Small intestine (tissue), 7 donors: ENCODE measurements at regions not wholly inside any gene's neighbourhood (a gene's known extent, or its start where the extent isn't known, plus 50 kb on each side); places are given as distances from the start of the nearest gene placed in this dataset.
A peak's percentile ranks its signal among the peaks of the same experiment; 100 is the strongest.

ENCODE experiments used
- DNase-seq, 2 donors: peaks; one replicate each; pipeline versions ENCODE4 v3.0.0 to v3.0.0-alpha.2; 2013
- FAIRE-seq: peaks from 2 replicates; lab custom pipeline; 2012; peaks lifted over from hg19 to GRCh38; lab: Jason Lieb, UNC
- H3K27ac ChIP-seq, 3 donors: one replicate each; pipeline ENCODE4 v1.5.1; 2013; ENCODE audit warnings: low read length in 2 of 3, mild to moderate bottlenecking in 2 of 3, control low read depth in 1 of 3, inconsistent platforms in 1 of 3, low read depth in 1 of 3, moderate library complexity in 1 of 3
- H3K27me3 ChIP-seq, 3 donors: one replicate each; pipeline ENCODE4 v1.6.1; 2013; ENCODE audit warnings: low read length in 3 of 3, inconsistent platforms in 1 of 3; ENCODE audit not compliant: control insufficient read depth in 3 of 3, insufficient read depth in 3 of 3
- H3K36me3 ChIP-seq, 3 donors: one replicate each; pipeline ENCODE4 v1.6.1; 2013; ENCODE audit warnings: low read length in 3 of 3, inconsistent platforms in 1 of 3, low read depth in 1 of 3, mild to moderate bottlenecking in 1 of 3, moderate library complexity in 1 of 3; ENCODE audit not compliant: control insufficient read depth in 3 of 3, insufficient read depth in 2 of 3
- H3K4me1 ChIP-seq, 3 donors: one replicate each; pipeline ENCODE4 v1.6.1; 2013; ENCODE audit warnings: low read length in 2 of 3, inconsistent platforms in 1 of 3, low read depth in 1 of 3, mild to moderate bottlenecking in 1 of 3, moderate library complexity in 1 of 3; ENCODE audit not compliant: control insufficient read depth in 3 of 3, insufficient read depth in 2 of 3
- H3K4me3 ChIP-seq, 3 donors: one replicate each; pipeline ENCODE4 v1.5.1; 2013; ENCODE audit warnings: low read length in 3 of 3, control low read depth in 1 of 3, inconsistent platforms in 1 of 3, low read depth in 1 of 3, mild to moderate bottlenecking in 1 of 3, moderate library complexity in 1 of 3
- H3K9me3 ChIP-seq, 2 donors: one replicate each; pipeline ENCODE4 v1.6.1; 2013; ENCODE audit warnings: low read depth in 1 of 2, low read length in 1 of 2; ENCODE audit not compliant: control insufficient read depth in 2 of 2, insufficient read depth in 1 of 2
- WGBS, 3 donors: extraction: QIAGEN DNeasy Blood & Tissue Kit; methylation state at CpG; one replicate each; pipeline ENCODE4 v1.1.7; 2013; 5-methylcytosine and 5-hydroxymethylcytosine counted together
- donor health status: healthy with polysubstance abuse.
- donor health status: control.
- donor health status: control.
- donor health status: Bipolar disorder and iron deficiency.
- donor health status: healthy.

DNA sequence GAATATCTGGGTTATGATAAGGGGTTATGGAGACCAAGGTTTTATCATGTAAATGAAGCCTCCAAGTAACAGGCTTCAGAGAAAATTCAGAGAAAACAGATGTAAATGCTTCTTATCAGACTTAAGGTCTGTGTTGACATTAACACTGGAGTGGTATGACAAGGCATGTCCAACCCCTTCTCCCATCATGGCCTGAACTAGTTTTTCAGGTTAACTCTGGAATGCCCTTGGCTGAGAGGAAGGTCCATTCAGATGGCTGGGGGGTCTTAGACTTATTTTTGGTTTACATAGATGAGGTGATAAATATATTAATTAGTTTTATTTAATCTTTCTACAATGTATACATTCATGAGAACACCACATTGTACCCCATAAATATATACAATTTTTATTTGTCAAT is 399.6 kb downstream of the TBX15 start:
- Histone ChIP-seq H3K36me3 (no peaks in the 10 kb centered on the region), H3K27ac (no peak overlapping the region), H3K27me3 (no peaks in the 10 kb centered on the region), H3K9me3 (no peaks in the 10 kb centered on the region), H3K4me3 (no peak overlapping the region), H3K4me1 (no peaks in the 10 kb centered on the region)
- FAIRE-seq, result no peak
- DNase-seq, result no peak

DNA sequence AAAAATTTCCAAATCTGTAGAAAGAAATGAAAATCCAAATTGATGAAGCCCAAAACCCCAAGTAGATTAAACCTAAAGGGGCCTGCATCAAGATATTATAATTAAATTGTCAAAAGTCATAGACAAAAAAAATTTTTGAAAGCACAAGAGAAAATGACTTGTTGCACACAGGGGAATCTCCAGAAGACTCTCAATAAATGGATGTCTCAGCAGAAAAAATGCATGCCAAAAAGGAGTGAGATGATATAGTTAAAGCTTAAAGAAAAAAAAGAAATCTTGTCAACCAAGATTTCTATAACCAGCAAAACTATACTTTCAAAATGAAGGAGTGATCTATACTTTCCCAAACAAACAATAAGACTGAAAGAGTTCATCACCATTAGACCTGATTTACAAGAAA is 393.2 kb upstream of the SPAG17 start:
- no peaks in the 10 kb centered on the region for H3K27me3 ChIP-seq
- no peaks in the 10 kb centered on the region for H3K36me3 ChIP-seq
- no peak overlapping the region for H3K4me3 ChIP-seq
- DNase-seq (no peak), FAIRE-seq (no peak)
- H3K4me1 ChIP-seq, result no peaks in the 10 kb centered on the region
- no peak overlapping the region for H3K27ac ChIP-seq
- peaks cover 0 to 6% of the 10 kb centered on the region in 2 donors for H3K9me3 ChIP-seq

DNA sequence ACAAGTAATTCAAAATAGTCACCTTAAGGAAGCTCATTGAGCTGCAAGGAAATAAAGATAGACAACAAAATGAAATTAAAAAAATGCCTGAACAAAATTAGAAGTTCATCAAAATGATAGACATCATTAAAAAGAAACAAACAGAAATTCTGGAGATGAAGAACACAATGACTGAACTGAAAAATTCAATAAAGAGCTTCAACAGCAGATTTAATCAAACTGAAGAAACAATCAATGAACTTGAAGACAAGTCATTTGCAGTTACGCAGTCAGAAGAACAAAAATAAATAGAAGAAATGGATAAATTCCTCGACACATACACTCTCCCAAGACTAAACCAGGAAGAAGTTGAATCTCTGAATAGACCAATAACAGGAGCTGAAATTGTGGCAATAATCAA is 390.0 kb upstream of the SPAG17 start:
- 93 to 96% (median 94%) methylated on average over 2 of the region's 2 CpGs for WGBS, 3 donors
- DNase-seq, result no peak
- FAIRE-seq, result no peak
- Histone ChIP-seq H3K36me3 (no peaks in the 10 kb centered on the region), H3K9me3 (peaks cover 0 to 3% of the 10 kb centered on the region in 2 donors), H3K27ac (no peak overlapping the region), H3K4me3 (no peak overlapping the region), H3K4me1 (no peaks in the 10 kb centered on the region), H3K27me3 (no peaks in the 10 kb centered on the region)

DNA sequence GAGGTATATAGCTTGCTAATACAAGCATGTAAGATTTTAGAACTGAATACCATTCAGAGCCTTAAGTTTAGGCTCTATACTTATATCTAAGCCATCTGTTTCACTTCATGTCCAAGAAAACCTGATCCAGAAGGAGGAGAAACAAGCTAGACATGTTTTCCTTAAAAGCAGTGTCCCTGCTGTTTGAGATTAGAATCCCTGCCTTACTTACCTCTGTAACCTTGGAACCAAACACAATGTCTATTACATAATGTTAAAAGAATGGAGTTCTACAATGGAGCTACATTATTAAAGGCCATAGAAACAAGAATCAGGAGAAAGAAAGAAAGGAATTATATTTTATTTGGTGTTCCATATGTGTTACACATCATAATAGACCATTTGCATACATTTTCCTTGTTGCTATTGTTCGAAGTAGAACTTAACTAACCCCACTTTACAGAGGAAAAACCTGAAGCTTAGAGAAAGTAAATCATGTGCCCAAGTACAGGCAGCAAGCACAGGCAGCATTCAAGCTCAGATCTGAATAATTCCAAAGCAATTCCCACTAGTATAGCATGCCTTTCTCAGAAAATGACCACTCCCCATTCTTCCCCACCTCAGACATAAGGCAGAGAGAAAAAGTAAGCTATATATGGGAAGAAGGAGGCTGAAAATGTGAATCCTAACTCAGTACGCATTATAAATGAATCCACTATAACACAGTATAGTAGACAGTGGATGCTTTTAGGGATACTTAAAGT is 380.1 kb upstream of the SPAG17 start:
- no peak for DNase-seq
- Histone ChIP-seq H3K4me1 (no peaks in the 10 kb centered on the region), H3K27ac (no peak overlapping the region), H3K4me3 (no peak overlapping the region), H3K36me3 (no peaks in the 10 kb centered on the region), H3K27me3 (no peaks in the 10 kb centered on the region), H3K9me3 (no peaks in the 10 kb centered on the region)
- FAIRE-seq, result no peak
- WGBS, 3 donors, result 77 to 88% (median 83%) methylated on average over 2 of the region's 2 CpGs

DNA sequence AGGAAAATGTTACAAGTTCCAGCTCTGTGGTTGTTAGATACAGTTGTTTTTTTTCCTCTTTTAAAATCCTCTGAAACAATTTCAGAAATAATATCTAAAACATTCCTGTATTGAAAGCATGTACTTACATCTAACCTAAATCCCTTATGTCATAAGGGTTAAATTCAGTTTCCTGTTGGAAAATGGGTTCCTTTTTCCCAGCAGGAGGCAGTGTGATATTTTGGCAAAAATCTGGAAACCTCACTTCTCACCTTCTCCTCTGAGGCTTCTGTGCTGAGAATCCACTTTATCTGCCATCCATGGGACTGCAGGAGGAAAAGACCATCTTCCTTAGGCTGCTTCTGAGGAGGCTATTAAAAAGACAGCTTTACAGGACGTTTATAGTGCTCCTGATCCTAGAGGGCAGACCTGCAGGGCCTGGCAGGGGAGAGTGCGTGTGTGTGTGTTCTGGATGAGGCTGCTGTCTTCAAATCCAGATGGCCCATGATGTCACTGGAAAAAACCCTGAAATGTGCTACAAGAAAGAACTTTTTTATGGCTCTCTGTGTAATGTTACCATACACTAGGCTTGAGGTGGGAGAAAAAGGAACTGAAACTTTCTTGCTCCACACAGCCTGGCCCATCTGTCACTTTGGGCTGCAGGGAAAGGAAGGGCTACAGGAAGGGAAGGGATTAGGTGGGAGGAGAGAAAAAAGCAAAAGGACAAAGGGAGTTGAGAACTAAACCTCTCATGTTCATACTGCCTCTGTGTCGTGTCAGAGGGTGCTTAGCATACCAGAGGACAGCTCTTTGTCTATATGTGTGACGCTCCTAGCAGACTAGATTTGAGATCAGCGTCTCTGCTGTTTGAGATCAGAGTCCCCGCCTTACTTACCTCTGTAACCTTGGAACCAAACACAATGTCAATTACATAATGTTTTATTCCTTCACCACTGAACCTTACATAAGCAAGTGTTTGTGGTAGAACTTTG is 379.2 kb upstream of the SPAG17 start:
- H3K4me1 ChIP-seq, result no peaks in the 10 kb centered on the region
- no peak overlapping the region for H3K27ac ChIP-seq
- H3K4me3 ChIP-seq, result no peak overlapping the region
- H3K9me3 ChIP-seq, result no peaks in the 10 kb centered on the region
- FAIRE-seq (no peak), DNase-seq (peak in 1 of 2 donors; percentile 14)
- no peaks in the 10 kb centered on the region for H3K27me3 ChIP-seq
- H3K36me3 ChIP-seq, result no peaks in the 10 kb centered on the region
- 46 to 47% (median 47%) methylated on average over 6 of the region's 6 CpGs for WGBS, 3 donors

DNA sequence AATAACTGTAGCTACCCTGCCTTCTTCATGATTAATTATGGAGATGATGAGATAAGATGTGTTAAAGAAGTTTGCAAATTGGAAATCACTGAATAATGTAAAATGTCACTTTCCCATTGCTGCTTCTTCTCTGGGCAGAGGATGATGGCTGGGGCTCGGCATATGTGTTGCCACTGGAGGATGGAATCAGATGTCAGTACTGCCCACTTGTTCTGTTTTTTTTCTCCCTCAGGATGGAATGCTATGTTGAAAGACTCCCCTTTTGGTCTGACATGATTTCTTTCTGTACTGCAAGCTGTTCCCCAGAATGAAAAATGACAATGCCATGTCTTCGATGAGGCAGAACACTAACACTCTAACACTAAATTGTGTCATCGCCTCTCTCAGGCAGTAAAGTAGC is 373.9 kb upstream of the SPAG17 start:
- Histone ChIP-seq H3K4me3 (no peak overlapping the region), H3K27me3 (no peaks in the 10 kb centered on the region), H3K27ac (no peak overlapping the region), H3K9me3 (no peaks in the 10 kb centered on the region), H3K4me1 (no peaks in the 10 kb centered on the region), H3K36me3 (no peaks in the 10 kb centered on the region)
- FAIRE-seq, result no peak
- DNase-seq, result no peak
- WGBS, 3 donors, result 72 to 86% (median 77%) methylated on average over 3 of the region's 3 CpGs

DNA sequence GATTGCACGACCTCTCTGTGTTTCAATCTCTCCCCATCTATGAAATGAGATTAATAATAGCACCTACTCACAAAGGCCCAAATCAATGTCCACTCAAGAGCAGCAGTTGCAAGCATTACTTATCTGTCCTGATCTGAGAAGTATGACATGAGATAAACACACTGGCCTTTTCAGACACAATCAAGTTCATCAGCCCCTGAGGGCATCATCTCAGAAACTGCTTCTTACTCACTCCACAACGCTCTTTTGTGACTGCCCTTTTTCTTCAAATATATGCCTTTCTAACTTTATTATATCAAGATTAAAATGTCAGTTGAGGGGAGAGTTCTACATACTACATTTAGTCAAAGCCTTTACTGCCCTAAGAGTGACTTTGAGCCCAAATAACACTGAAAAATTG is 371.9 kb upstream of the SPAG17 start:
- no peaks in the 10 kb centered on the region for H3K4me1 ChIP-seq
- 54 to 66% (median 60%) methylated on average over 2 of the region's 2 CpGs for WGBS, 3 donors
- no peaks in the 10 kb centered on the region for H3K27me3 ChIP-seq
- H3K9me3 ChIP-seq, result no peaks in the 10 kb centered on the region
- DNase-seq, result no peak
- H3K27ac ChIP-seq, result no peak overlapping the region
- no peak for FAIRE-seq
- no peak overlapping the region for H3K4me3 ChIP-seq
- no peaks in the 10 kb centered on the region for H3K36me3 ChIP-seq

DNA sequence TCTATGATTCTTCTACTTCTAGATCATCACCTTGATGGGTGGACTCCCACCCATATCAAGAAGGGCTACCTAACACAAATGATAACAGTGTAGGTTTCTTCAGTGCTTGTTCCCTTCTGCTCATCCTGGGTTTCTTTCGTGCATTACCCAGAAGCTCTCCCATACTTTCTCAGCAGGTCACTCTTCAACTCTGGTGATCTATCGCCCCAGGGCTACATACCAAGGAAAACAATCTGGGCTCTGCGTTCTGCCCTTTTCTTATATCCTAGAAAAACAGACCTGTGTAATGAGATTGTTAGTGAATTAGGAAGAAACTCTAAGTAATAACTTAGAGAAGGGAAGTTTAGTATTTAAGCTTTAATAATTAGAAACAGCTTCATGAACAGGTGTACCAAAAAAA is 370.6 kb upstream of the SPAG17 start:
- H3K27me3 ChIP-seq, result no peaks in the 10 kb centered on the region
- DNase-seq, result no peak
- H3K27ac ChIP-seq, result no peak overlapping the region
- FAIRE-seq, result no peak
- WGBS, 3 donors, result 82 to 90% (median 89%) methylated on average over 3 of the region's 3 CpGs
- H3K9me3 ChIP-seq, result no peaks in the 10 kb centered on the region
- no peaks in the 10 kb centered on the region for H3K4me1 ChIP-seq
- H3K36me3 ChIP-seq, result no peaks in the 10 kb centered on the region
- no peak overlapping the region for H3K4me3 ChIP-seq
